B cell (primary cell): ENCODE measurements at regions not wholly inside any gene's neighbourhood (a gene's known extent, or its start where the extent isn't known, plus 50 kb on each side); places are given as distances from the start of the nearest gene placed in this dataset.
"Not testable (repeated sequence)": the region's sequence is repeated elsewhere in the genome, so short reads cannot be mapped to it uniquely, and the experiment has no call there.

Source experiments
- ATAC-seq: fragments of 200-7000 bp; cut with Tn5 transposase; one replicate; pipeline ENCODE4 v1.10.0; 2021; ENCODE audit warnings: low read depth, mild to moderate bottlenecking, moderate number of reproducible peaks, moderate library complexity
- CTCF ChIA-PET: fragments of 350-600 bp; sonication (Branson Sonifier 250); formaldehyde crosslinking; loops from one replicate; lab custom pipeline; 2021; ENCODE audit warnings: antibody characterized with exemption, inconsistent platforms; lab: Charles Lee
- POLR2A ChIA-PET: fragments of 350-600 bp; sonication (Branson Sonifier 250); formaldehyde crosslinking; loops from one replicate; lab custom pipeline; 2021; ENCODE audit warnings: antibody characterized with exemption; lab: Charles Lee
- DNase-seq: peaks from one replicate; pipeline ENCODE4 v3.0.0; 2013
- H2AFZ ChIP-seq: 2 replicates; pipeline ENCODE4 v1.6.1; 2012; ENCODE audit warnings: mild to moderate bottlenecking, low read depth, low read length; ENCODE audit not compliant: insufficient read depth, poor library complexity, severe bottlenecking
- H3K27ac ChIP-seq, 2 donors: 1 replicate in 1 of 2; 2 replicates in 1 of 2; pipeline ENCODE4 v1.5.1; 2012 to 2013; ENCODE audit warnings: low read length in 2 of 2, mild to moderate bottlenecking in 2 of 2, moderate library complexity in 1 of 2
- H3K27me3 ChIP-seq, 4 experiments: fragments of 200-600 bp in 1 of 4; sonication (generic) in 1 of 4; replicated peaks in 1 of 4; 1 replicate in 2 of 4; 2 replicates in 2 of 4; pipeline versions ENCODE4 v1.6.1 to v1.7.0; 2013 to 2016; ENCODE audit warnings: low read length in 3 of 4, mild to moderate bottlenecking in 2 of 4, mixed read lengths in 1 of 4, moderate library complexity in 1 of 4; ENCODE audit not compliant: insufficient read depth in 4 of 4, control insufficient read depth in 3 of 4; ENCODE audit errors: control extremely low read depth in 1 of 4
- H3K36me3 ChIP-seq, 2 experiments: replicated peaks in 1 of 2; 1 replicate in 1 of 2; 2 replicates in 1 of 2; pipeline versions ENCODE4 v1.6.1 to v1.7.1; 2013; ENCODE audit warnings: low read length in 1 of 2; ENCODE audit not compliant: insufficient read depth in 2 of 2, control insufficient read depth in 1 of 2; ENCODE audit errors: control extremely low read depth in 1 of 2, extremely low read depth in 1 of 2
- H3K4me1 ChIP-seq, 2 donors: fragments of 200-600 bp in 1 of 2; sonication (generic) in 1 of 2; 1 replicate in 1 of 2; 2 replicates in 1 of 2; pipeline versions ENCODE4 v1.5.1 to v1.6.1; 2013 to 2017; ENCODE audit warnings: low read length in 2 of 2; ENCODE audit not compliant: control insufficient read depth in 2 of 2, insufficient read depth in 2 of 2
- H3K4me2 ChIP-seq: replicated peaks from 2 replicates; pipeline ENCODE3; 2012; ENCODE audit warnings: mild to moderate bottlenecking, low read depth, low read length; ENCODE audit not compliant: poor library complexity, severe bottlenecking
- H3K4me3 ChIP-seq, 5 experiments: fragments of 200-600 bp in 1 of 5; sonication (generic) in 1 of 5; 1 replicate in 3 of 5; 2 replicates in 2 of 5; pipeline versions ENCODE4 v1.5.1 to v1.7.0; 2011 to 2016; ENCODE audit warnings: low read length in 4 of 5, mild to moderate bottlenecking in 4 of 5, low read depth in 2 of 5, control low read depth in 1 of 5, moderate library complexity in 1 of 5; ENCODE audit not compliant: insufficient read depth in 1 of 5; ENCODE audit errors: control extremely low read depth in 1 of 5, extremely low read depth in 1 of 5
- H3K79me2 ChIP-seq: fragments of 200-600 bp; sonication (generic); one replicate; pipeline ENCODE4 v1.6.0; 2016; ENCODE audit warnings: low read length; ENCODE audit not compliant: control insufficient read depth, insufficient read depth
- H3K9ac ChIP-seq: fragments of 200-600 bp; sonication (generic); 2 replicates; pipeline ENCODE4 v1.6.1; 2017; ENCODE audit warnings: mild to moderate bottlenecking, low read length, moderate library complexity
- H3K9me3 ChIP-seq, 3 donors: one replicate each; pipeline versions ENCODE4 v1.6.1 to v1.7.1; 2013; ENCODE audit warnings: low read length in 2 of 3; ENCODE audit not compliant: control insufficient read depth in 2 of 3, insufficient read depth in 1 of 3; ENCODE audit errors: control extremely low read depth in 1 of 3
- H4K20me1 ChIP-seq: 2 replicates; pipeline ENCODE4 v1.6.0; 2012; ENCODE audit warnings: mild to moderate bottlenecking, low read length; ENCODE audit not compliant: insufficient read depth, control insufficient read depth, poor library complexity, severe bottlenecking
- H3K27ac Mint-ChIP-seq: one replicate; pipeline ENCODE4 v1.8.0; 2021; ENCODE audit warnings: mixed read lengths
- H3K27me3 Mint-ChIP-seq: one replicate; pipeline ENCODE4 v1.8.0; 2021; ENCODE audit warnings: mixed read lengths
- H3K4me1 Mint-ChIP-seq: one replicate; pipeline ENCODE4 v1.8.0; 2021; ENCODE audit warnings: mixed read lengths
- H3K4me3 Mint-ChIP-seq: one replicate; pipeline ENCODE4 v1.8.0; 2021; ENCODE audit warnings: mixed read lengths
- H3K9me3 Mint-ChIP-seq: one replicate; pipeline ENCODE4 v1.8.0; 2022; ENCODE audit warnings: mixed read lengths; ENCODE audit not compliant: insufficient read depth
- WGBS: methylation state at CpG from one replicate; pipeline ENCODE4 v1.1.5; 2013; ENCODE audit warnings: missing lambda C conversion rate; ENCODE audit not compliant: insufficient coverage; 5-methylcytosine and 5-hydroxymethylcytosine counted together
- intact Hi-C: fragments of 100-400 bp; cut with micrococcal nuclease; formaldehyde crosslinking; loops from one replicate; pipeline ENCODE4 v1.10.0; 2022

- H4K20me1 ChIP-seq, H2AFZ ChIP-seq, H3K27ac ChIP-seq, DNase-seq, H3K27me3 ChIP-seq, CTCF ChIA-PET, H3K36me3 ChIP-seq, H3K4me1 Mint-ChIP-seq, H3K27me3 Mint-ChIP-seq, H3K27ac Mint-ChIP-seq, H3K79me2 ChIP-seq, ATAC-seq, H3K9ac ChIP-seq, H3K9me3 Mint-ChIP-seq, POLR2A ChIA-PET, H3K4me3 Mint-ChIP-seq, H3K4me2 ChIP-seq, H3K4me3 ChIP-seq, intact Hi-C loops, H3K4me1 ChIP-seq: not testable (repeated sequence)
- H3K9me3 ChIP-seq = peaks cover 0 to 18% (median 7%) of the 10 kb centered on the region in 3 donors
- WGBS = no CpG with 5 or more reads among the region's 2 CpGs
Observed at GRCh38 chr10:35272401-35272800, 63.9 kb upstream of the CCNY start.

- H3K27me3 Mint-ChIP-seq, H3K4me3 ChIP-seq, H2AFZ ChIP-seq, ATAC-seq, DNase-seq, H3K27ac Mint-ChIP-seq, H3K79me2 ChIP-seq, CTCF ChIA-PET, H3K9ac ChIP-seq, H3K4me1 Mint-ChIP-seq, H3K4me1 ChIP-seq, H3K27me3 ChIP-seq, H3K36me3 ChIP-seq, intact Hi-C loops, H3K27ac ChIP-seq, H4K20me1 ChIP-seq, H3K4me2 ChIP-seq, POLR2A ChIA-PET, H3K4me3 Mint-ChIP-seq, H3K9me3 Mint-ChIP-seq: not testable (repeated sequence)
- peaks cover 0 to 18% (median 7%) of the 10 kb centered on the region in 3 donors for H3K9me3 ChIP-seq
- WGBS = no CpG with 5 or more reads among the region's 1 CpG
Observed at GRCh38 chr10:35273994-35274393, 62.3 kb upstream of the CCNY start.
